MG63 (cell line): ENCODE measurements at regions not wholly inside any gene's neighbourhood (a gene's known extent, or its start where the extent isn't known, plus 50 kb on each side); places are given as distances from the start of the nearest gene placed in this dataset.
"Not testable (repeated sequence)": the region's sequence is repeated elsewhere in the genome, so short reads cannot be mapped to it uniquely, and the experiment has no call there.

Source experiments
- DNase-seq: peaks from one replicate; pipeline ENCODE4 v3.0.0-alpha.2; 2020
- H3K27me3 ChIP-seq: fragments of 250-450 bp; sonication (Bioruptor Pico); 2 replicates; pipeline ENCODE4 v1.5.1; 2020; ENCODE audit warnings: mild to moderate bottlenecking, moderate library complexity
- H3K36me3 ChIP-seq: fragments of 250-450 bp; sonication (Bioruptor Pico); 2 replicates; pipeline ENCODE4 v1.5.1; 2020; ENCODE audit warnings: mild to moderate bottlenecking, moderate library complexity
- H3K4me3 ChIP-seq: fragments of 250-450 bp; sonication (Bioruptor Pico); 2 replicates; pipeline ENCODE4 v1.5.1; 2020; ENCODE audit warnings: mild to moderate bottlenecking, moderate library complexity
- H3K9me3 ChIP-seq: fragments of 250-450 bp; sonication (Bioruptor Pico); 2 replicates; pipeline ENCODE4 v1.5.1; 2020; ENCODE audit warnings: mild to moderate bottlenecking, moderate library complexity

GRCh38 chr2:6143812-6144211 lies 451.6 kb downstream of the SOX11 start:
- H3K36me3 ChIP-seq = no peaks in the 10 kb centered on the region
- no peak overlapping the region for H3K4me3 ChIP-seq
- peaks cover 6% of the 10 kb centered on the region; the same call in 1 of the 2 replicates for H3K9me3 ChIP-seq
- no peak for DNase-seq
- H3K27me3 ChIP-seq = no peaks in the 10 kb centered on the region

GRCh38 chr2:6147215-6147614 lies 455.0 kb downstream of the SOX11 start:
- not testable (repeated sequence) for H3K9me3 ChIP-seq, H3K36me3 ChIP-seq, H3K27me3 ChIP-seq, H3K4me3 ChIP-seq, DNase-seq

DNA sequence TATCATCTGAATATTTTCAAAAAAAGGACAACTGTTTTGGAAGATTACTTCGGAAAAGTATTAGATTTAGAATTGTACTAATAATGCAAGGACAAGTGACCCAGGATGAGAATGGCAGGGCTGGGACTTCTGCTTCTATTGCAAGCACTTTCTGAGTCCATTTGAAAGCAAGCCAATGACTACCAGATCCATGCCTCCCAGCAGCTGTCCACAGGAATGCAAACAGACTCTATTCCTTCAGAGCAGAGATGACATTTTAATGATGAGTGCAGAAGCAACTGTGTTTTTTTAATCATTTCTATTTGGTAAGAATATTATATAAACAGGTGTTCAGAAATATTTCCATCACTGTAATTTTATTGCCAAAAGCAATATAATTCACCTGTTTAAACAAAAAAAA lies 456.7 kb downstream of the SOX11 start:
- H3K4me3 ChIP-seq = no peak overlapping the region
- no peaks in the 10 kb centered on the region for H3K36me3 ChIP-seq
- no peaks in the 10 kb centered on the region for H3K27me3 ChIP-seq
- H3K9me3 ChIP-seq = peaks cover 3% of the 10 kb centered on the region; the same call in 1 of the 2 replicates
- no peak for DNase-seq

DNA sequence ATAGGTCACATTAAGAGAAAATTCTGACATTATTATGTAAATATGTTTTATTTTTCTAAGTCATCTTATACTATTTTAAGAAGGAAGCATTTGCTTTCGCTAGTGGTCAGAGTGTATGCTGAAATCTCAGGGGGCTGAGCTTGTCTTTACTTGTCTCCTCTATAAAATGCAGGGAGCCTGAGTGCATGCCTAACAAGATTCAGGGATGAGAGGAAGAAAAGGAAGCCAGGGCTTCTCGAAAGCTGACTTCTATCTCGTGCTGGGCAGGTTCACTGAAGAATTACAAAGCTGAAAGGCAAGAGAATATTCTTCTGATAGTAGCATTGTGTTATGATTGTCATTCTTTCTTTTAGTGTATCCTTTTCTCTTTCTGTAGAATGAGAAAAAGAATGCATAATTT lies 467.4 kb downstream of the SOX11 start:
- no peak for DNase-seq
- no peaks in the 10 kb centered on the region for H3K27me3 ChIP-seq
- no peaks in the 10 kb centered on the region for H3K36me3 ChIP-seq
- no peak overlapping the region for H3K4me3 ChIP-seq
- no peaks in the 10 kb centered on the region for H3K9me3 ChIP-seq

DNA sequence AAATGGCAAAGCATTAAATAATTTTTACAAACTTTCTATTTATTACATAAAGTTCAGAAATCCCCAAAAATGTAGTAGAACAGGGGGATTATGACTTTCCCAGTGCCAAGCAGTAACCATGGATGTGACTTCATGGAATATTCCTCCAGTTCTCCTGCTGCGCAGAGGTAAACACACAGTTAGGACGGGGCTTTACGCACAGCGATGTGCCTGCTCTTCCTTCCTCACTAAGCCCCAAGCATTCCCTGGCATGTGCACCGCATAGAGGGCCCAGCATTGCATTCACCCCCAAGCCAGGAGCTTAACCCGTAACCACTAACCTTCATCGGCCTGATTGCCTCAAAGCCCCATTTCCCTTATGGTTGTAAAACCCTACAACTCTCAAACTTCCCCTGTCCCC lies 471.7 kb downstream of the SOX11 start:
- DNase-seq = no peak
- H3K36me3 ChIP-seq = no peaks in the 10 kb centered on the region
- no peaks in the 10 kb centered on the region for H3K27me3 ChIP-seq
- H3K9me3 ChIP-seq = no peaks in the 10 kb centered on the region
- no peak overlapping the region for H3K4me3 ChIP-seq

- no peaks in the 10 kb centered on the region for H3K27me3 ChIP-seq
- H3K36me3 ChIP-seq = no peaks in the 10 kb centered on the region
- H3K4me3 ChIP-seq = no peak overlapping the region
- no peaks in the 10 kb centered on the region for H3K9me3 ChIP-seq
- no peak for DNase-seq
These were observed 473.0 kb downstream of the SOX11 start for GRCh38 chr2:6164986-6165747.

- Histone ChIP-seq H3K36me3 (no peaks in the 10 kb centered on the region), H3K4me3 (no peak overlapping the region), H3K9me3 (no peaks in the 10 kb centered on the region), H3K27me3 (no peaks in the 10 kb centered on the region)
- DNase-seq = no peak
These were observed 475.5 kb downstream of the SOX11 start for GRCh38 chr2:6167592-6168138.

DNA sequence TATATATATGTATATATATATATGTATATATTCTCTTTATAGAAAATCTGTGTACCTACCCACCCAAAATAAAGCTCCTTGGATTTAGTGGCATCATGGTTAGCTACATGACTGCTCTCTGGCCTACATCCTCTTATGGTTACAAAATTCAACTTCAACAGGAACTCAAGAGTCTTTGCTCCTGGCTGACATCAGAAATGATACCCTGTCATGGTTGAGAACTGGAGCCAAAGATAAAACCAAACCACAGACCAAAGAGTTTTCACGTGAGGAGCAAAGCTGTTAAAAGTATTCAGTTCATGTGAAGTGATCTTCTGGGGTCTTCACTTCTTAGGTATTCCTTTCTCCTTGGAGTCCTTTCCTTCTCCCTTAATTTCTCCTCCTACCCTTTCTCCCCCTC lies 476.3 kb downstream of the SOX11 start:
- no peak for DNase-seq
- Histone ChIP-seq H3K27me3 (no peaks in the 10 kb centered on the region), H3K4me3 (no peak overlapping the region), H3K9me3 (peaks cover 2% of the 10 kb centered on the region), H3K36me3 (no peaks in the 10 kb centered on the region)

DNA sequence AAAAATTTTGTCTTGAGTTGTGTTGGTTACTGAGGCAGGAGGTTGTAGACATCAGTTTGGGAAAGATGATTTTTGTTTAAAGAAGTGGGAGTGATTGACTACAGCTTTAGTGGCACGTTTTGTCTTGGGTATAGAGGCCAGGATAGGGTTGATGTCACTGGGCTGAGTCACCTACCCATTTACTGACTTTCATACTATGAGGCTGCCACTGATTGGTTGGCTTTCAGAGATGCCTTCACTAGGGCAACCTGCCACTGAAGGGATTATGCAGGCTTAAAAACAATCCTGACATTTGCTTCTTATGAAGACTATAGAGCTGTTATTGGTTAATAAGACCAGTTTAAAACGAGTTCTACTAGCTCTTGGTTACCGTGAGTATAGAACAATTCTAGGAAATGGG lies 479.1 kb downstream of the SOX11 start:
- DNase-seq = peak; percentile 24
- H3K36me3 ChIP-seq = no peaks in the 10 kb centered on the region
- peaks cover 9% of the 10 kb centered on the region for H3K9me3 ChIP-seq
- H3K27me3 ChIP-seq = no peaks in the 10 kb centered on the region
- H3K4me3 ChIP-seq = no peak overlapping the region

DNA sequence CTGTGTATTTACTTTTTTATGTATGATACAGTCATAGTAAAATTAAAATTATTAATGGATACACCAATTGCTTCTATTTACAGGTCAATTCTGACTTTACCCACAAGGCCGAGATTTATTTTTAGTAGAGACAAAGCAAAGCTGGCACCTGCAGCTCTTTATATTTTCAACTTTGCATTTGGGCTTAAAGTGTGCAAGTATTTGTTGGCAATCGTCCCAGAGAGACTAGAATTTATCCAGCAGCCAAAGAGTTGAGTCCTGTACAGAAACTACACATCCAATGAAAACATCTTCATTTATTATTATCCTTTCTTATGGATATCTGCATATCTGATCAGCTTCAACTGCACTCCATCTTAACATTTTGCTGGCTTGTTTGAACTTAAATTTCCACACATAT lies 485.6 kb downstream of the SOX11 start:
- DNase-seq = no peak
- Histone ChIP-seq H3K27me3 (no peaks in the 10 kb centered on the region), H3K9me3 (peaks cover 9% of the 10 kb centered on the region), H3K4me3 (no peak overlapping the region), H3K36me3 (no peaks in the 10 kb centered on the region)

GRCh38 chr2:6181525-6181924 lies 489.3 kb downstream of the SOX11 start:
- H3K27me3 ChIP-seq = no peaks in the 10 kb centered on the region
- H3K9me3 ChIP-seq = no peaks in the 10 kb centered on the region
- DNase-seq = peak; percentile 17
- H3K36me3 ChIP-seq = no peaks in the 10 kb centered on the region
- no peak overlapping the region for H3K4me3 ChIP-seq

- Histone ChIP-seq H3K36me3 (no peaks in the 10 kb centered on the region), H3K9me3 (no peaks in the 10 kb centered on the region), H3K4me3 (no peak overlapping the region), H3K27me3 (no peaks in the 10 kb centered on the region)
- peak; percentile 51 for DNase-seq
These were observed 489.7 kb downstream of the SOX11 start for GRCh38 chr2:6181926-6182325.

- Histone ChIP-seq H3K9me3 (no peaks in the 10 kb centered on the region), H3K4me3 (no peak overlapping the region), H3K27me3 (no peaks in the 10 kb centered on the region), H3K36me3 (no peaks in the 10 kb centered on the region)
- no peak for DNase-seq
These were observed 491.0 kb downstream of the SOX11 start for GRCh38 chr2:6183226-6183625.

DNA sequence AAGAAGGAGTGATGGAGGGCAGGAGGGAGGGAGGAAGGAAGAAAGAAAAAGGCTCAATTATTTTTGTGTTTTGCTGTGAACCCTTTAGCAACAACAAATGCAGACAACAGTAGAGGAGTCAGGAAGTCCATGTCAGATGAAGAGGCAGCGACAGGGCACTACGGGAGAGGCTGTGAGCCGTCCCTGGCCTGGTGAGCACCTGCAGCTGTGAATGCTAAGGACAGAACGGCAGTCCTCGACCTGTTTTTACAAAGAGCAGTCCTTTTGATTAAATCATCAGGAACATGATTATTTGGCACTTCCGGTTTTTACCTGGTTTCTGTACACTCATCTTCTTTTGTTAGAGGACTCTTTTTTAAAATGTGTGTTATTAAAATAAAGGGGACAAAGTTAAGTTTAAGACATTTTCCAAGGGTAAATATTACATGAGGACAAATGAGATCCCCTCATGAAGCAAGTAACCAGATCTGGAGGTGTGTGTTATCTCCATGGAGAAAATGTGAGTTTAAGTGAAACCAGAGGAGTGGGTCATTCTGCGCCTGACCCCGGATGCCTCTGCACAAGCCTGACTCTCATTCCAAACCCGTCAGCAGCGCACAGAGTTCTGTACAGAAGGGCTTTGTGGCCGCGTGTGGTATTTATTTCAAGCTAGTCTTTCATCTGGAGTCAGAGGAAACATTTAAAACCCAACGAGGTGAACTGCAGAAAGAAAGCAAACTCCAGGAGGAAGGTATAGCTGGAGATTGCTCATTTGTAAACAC lies 492.5 kb downstream of the SOX11 start:
- H3K4me3 ChIP-seq = no peak overlapping the region
- no peaks in the 10 kb centered on the region for H3K27me3 ChIP-seq
- H3K9me3 ChIP-seq = no peaks in the 10 kb centered on the region
- no peak for DNase-seq
- no peaks in the 10 kb centered on the region for H3K36me3 ChIP-seq

- Histone ChIP-seq H3K9me3 (no peaks in the 10 kb centered on the region), H3K27me3 (no peaks in the 10 kb centered on the region), H3K4me3 (no peak overlapping the region), H3K36me3 (no peaks in the 10 kb centered on the region)
- peak; percentile 71 for DNase-seq
These were observed 494.4 kb downstream of the SOX11 start for GRCh38 chr2:6186332-6187151.

DNA sequence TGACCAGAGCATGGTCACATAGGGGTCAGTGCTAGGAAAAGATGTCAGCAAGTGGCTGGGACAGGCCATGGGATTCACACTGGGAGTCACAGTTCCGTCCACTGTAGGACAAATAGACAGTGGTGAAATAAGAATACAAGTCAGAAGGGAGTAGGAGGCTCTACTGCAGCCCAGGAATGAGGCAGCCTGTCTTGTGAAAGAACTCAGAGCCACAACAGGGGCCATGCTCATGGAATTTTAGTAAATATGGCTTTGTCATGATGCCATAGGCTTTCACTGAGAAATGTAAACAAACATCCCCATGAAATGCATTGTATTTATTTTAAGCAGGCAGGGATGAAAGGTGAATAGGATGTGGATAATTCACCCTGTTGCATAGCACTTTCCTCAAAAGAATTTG lies 504.3 kb downstream of the SOX11 start:
- no peaks in the 10 kb centered on the region; the same call in 1 of the 2 replicates for H3K9me3 ChIP-seq
- H3K4me3 ChIP-seq = no peak overlapping the region
- H3K27me3 ChIP-seq = no peaks in the 10 kb centered on the region
- no peak for DNase-seq
- H3K36me3 ChIP-seq = no peaks in the 10 kb centered on the region

- DNase-seq, H3K27me3 ChIP-seq, H3K4me3 ChIP-seq, H3K36me3 ChIP-seq, H3K9me3 ChIP-seq: not testable (repeated sequence)
These were observed 506.3 kb downstream of the SOX11 start for GRCh38 chr2:6198370-6198919.
